DND-41 (cell line): ENCODE measurements at regions not wholly inside any gene's neighbourhood (a gene's known extent, or its start where the extent isn't known, plus 50 kb on each side); places are given as distances from the start of the nearest gene placed in this dataset.
A peak's percentile ranks its signal among the peaks of the same experiment; 100 is the strongest.

Experiments used
- CTCF ChIP-seq: IDR thresholded peaks from 2 replicates; pipeline ENCODE4 v1.5.1; 2012; ENCODE audit warnings: borderline replicate concordance, low read length, moderate library complexity, mild to moderate bottlenecking; ENCODE audit not compliant: poor library complexity, severe bottlenecking; ENCODE audit errors: extremely low read depth
- EZH2 ChIP-seq: IDR thresholded peaks from 3 replicates; pipeline ENCODE4 v1.6.1; 2012; ENCODE audit warnings: borderline replicate concordance, low read depth, mild to moderate bottlenecking, moderate library complexity, low read length, inconsistent platforms; ENCODE audit not compliant: severe bottlenecking

DNA sequence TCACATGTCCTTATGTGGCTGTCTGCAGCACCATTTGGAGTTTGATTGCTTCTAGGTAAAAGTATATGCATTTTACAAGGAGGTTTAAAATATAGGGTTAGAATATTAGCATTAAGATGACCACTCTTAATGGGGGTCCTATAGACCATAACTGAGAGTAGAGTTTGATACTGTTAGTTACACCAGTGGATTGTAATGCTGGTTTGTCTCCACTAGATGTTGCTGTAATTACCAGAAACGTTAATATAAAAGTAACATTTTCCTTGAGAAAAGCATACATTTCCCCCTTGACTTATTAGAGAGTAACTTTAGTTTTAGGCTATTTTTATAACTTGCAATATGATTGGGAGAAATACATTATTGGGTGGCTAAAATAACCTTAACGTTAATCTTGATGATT is 93.0 kb downstream of the ZXDA start:
- TF ChIP-seq EZH2 = no peak
- TF ChIP-seq CTCF = peak; percentile 50
